Adipocyte (in vitro differentiated cells): ENCODE measurements at regions not wholly inside any gene's neighbourhood (a gene's known extent, or its start where the extent isn't known, plus 50 kb on each side); places are given as distances from the start of the nearest gene placed in this dataset.
"Not testable (repeated sequence)": the region's sequence is repeated elsewhere in the genome, so short reads cannot be mapped to it uniquely, and the experiment has no call there.

ENCODE experiments used
- DNase-seq: peaks from one replicate; pipeline ENCODE4 v3.0.0-alpha.2; 2015; ENCODE audit warnings: low read depth
- H3K27me3 ChIP-seq: replicated peaks from 2 replicates; pipeline ENCODE4 v1.7.0; 2013; ENCODE audit warnings: mild to moderate bottlenecking, low read length, moderate library complexity; ENCODE audit not compliant: control insufficient read depth, insufficient read depth
- H3K36me3 ChIP-seq: 2 replicates; pipeline ENCODE4 v1.7.0; 2013; ENCODE audit warnings: low read length, mild to moderate bottlenecking, moderate library complexity; ENCODE audit not compliant: control insufficient read depth, insufficient read depth, severe bottlenecking
- H3K4me1 ChIP-seq: 2 replicates; pipeline ENCODE4 v1.7.0; 2013; ENCODE audit warnings: mild to moderate bottlenecking, low read length, moderate library complexity; ENCODE audit not compliant: control insufficient read depth, insufficient read depth
- H3K4me3 ChIP-seq: 2 replicates; pipeline ENCODE4 v1.7.0; 2013; ENCODE audit warnings: mild to moderate bottlenecking, low read length, moderate library complexity
- H3K9ac ChIP-seq: 2 replicates; pipeline ENCODE4 v1.7.0; 2013; ENCODE audit warnings: mild to moderate bottlenecking, low read length, moderate library complexity
- H3K9me3 ChIP-seq: 2 replicates; pipeline ENCODE4 v1.7.0; 2013; ENCODE audit warnings: mild to moderate bottlenecking, low read length, moderate library complexity; ENCODE audit not compliant: control insufficient read depth

DNA sequence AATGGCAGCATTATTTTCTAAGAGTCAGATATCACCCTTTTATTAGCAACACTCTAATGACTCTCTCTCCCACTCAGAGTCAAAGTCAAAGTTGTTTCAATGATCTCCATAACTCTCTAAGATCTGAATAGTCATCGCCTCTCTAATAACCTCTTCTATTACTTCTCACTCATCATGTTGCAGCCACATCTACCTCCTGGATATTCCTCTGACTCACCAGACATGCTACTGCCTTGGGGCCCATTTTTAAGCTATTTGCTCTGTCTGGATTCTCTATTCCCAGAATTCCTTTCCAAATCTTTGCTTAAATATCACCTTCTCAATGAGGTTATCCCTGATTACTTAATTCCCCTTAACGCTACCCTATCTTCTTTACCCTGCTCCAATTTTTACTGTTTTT, 391.8 kb upstream of the MAGEB16 start:
- Histone ChIP-seq H3K4me3 (no peak overlapping the region), H3K9me3 (no peaks in the 10 kb centered on the region), H3K36me3 (no peaks in the 10 kb centered on the region), H3K27me3 (no peaks in the 10 kb centered on the region), H3K9ac (no peak overlapping the region), H3K4me1 (no peaks in the 10 kb centered on the region)
- no peak for DNase-seq

DNA sequence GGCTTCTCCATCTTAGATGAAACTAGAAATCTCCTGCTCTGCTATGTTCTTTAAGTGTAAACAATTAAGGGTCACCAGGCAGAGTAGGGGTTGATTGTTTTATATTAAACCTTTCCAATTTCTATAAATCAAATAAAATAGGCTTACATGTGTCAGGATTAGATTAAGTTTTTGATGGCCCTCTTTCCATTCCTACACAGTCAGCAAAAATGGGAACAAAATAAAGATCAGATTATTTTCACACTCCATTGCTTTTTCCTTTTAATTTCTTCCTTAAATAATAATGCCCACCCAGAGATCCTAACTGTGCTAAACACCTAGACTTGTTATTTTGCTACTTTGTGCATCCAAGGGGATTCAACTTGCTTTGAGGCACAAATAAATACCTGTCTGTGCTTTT, 381.4 kb upstream of the MAGEB16 start:
- Histone ChIP-seq H3K27me3 (no peaks in the 10 kb centered on the region), H3K9me3 (no peaks in the 10 kb centered on the region), H3K9ac (no peak overlapping the region), H3K4me3 (no peak overlapping the region), H3K36me3 (no peaks in the 10 kb centered on the region), H3K4me1 (no peaks in the 10 kb centered on the region)
- no peak for DNase-seq

DNA sequence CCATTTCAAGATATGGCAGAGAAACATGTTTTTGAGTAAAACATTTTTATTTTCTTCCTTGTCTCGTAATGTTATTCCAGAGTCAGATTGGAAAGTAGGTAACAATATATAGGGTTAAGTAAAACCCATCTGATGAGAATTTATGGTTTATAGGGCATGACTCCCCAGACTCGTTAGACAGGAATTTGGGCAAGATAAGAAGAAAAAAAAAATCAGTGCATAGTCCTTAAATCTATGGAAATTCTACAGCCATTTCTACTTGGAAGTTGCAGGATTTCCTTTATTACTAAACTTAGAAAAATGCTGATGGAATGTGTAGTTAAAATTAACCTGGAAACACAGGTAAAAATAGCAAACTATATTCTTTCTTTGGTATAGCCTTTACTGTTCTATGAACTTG, 366.1 kb upstream of the MAGEB16 start:
- no peaks in the 10 kb centered on the region for H3K27me3 ChIP-seq
- DNase-seq: no peak
- no peak overlapping the region for H3K4me3 ChIP-seq
- H3K4me1 ChIP-seq: no peaks in the 10 kb centered on the region
- H3K36me3 ChIP-seq: no peaks in the 10 kb centered on the region
- no peak overlapping the region for H3K9ac ChIP-seq
- no peaks in the 10 kb centered on the region for H3K9me3 ChIP-seq

DNA sequence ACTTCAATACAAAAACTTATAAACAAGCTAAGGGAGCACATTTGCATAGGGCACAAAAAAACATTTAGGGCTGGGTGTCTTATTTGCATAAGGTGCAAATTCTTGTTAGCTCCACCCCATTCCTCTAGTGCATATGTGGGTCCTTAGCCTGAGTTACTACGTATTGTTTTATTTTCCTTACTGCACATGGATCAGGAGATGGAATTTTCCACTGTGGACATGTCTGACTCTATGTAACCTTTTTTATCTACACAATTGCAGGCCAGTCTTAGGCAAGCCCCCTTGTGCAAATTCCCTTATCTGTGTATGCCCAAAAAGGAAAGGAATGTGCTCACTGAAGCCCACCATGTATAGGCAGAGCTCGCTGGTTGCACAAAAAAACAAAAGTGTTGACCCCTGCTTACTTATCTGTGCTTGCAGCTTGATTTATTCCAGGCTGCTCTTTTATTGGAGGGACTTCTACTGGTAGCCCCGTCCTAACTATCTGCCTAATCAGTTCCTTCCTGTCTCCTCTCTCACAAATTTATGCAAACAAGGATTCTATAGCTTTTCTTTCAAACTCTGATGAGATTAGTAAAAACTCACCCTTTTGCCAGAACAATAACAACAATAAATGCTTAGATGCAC, 359.0 kb upstream of the MAGEB16 start:
- Histone ChIP-seq H3K9me3 (peaks cover 10% of the 10 kb centered on the region), H3K9ac (no peak overlapping the region), H3K4me3 (no peak overlapping the region)

GRCh38 chrX:35439692-35440091, 358.4 kb upstream of the MAGEB16 start:
- no peak overlapping the region for H3K9ac ChIP-seq
- H3K36me3 ChIP-seq: no peaks in the 10 kb centered on the region
- no peak overlapping the region for H3K4me3 ChIP-seq
- no peaks in the 10 kb centered on the region for H3K4me1 ChIP-seq
- no peak for DNase-seq
- peaks cover 10% of the 10 kb centered on the region for H3K9me3 ChIP-seq
- no peaks in the 10 kb centered on the region for H3K27me3 ChIP-seq

More for the DNA sequence above, 359.0 kb upstream of the MAGEB16 start:
- DNase-seq: no peak
- Histone ChIP-seq H3K36me3 (no peaks in the 10 kb centered on the region), H3K4me1 (no peaks in the 10 kb centered on the region), H3K27me3 (no peaks in the 10 kb centered on the region)

DNA sequence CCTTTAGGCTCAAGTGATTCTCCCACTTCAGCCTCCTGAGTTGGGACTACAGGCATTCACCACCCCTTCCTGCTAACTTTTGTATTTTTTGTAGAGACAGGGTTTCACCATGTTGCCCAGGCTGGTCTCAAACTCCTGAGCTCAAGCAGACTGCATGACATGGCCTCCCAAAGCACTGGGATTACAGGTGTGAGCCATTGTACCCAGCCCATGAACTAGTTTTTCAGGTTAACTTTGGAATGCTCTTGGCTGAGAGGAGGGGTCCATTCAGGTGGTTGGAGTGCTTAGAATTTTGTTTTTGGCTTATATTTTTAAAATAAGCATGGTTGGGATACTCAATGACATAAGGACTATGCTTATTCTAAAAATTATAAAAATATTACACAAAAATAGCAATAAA, 355.7 kb upstream of the MAGEB16 start:
- no peaks in the 10 kb centered on the region for H3K36me3 ChIP-seq

DNA sequence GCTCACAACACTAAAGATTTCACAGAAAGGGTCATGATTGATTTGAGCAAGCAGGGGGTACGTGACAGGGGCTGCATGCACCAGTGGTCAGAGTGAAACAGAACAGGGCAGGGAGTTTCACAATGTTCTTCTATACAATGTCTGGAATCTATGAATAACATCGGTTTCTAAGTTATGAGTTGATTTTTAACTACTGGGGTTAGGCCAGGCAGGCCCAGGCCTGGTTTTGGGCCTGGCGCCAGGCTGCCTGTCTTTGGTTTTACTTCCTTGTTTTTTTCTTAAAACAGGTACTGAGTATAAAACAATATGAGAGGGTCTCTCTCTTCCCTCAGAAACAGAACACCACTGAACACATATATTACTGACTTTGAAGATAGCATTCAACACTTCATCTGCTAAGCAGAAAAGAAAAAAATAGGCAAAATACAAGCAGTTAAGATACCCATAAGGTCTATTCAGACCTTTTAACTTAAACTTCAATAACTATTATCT, 355.0 kb upstream of the MAGEB16 start:
- not testable (repeated sequence) for H3K9ac ChIP-seq, H3K27me3 ChIP-seq, H3K4me3 ChIP-seq, H3K36me3 ChIP-seq, H3K4me1 ChIP-seq
- DNase-seq: peak; percentile 0
- H3K9me3 ChIP-seq: peaks cover 10% of the 10 kb centered on the region

More for the DNA sequence above, 355.7 kb upstream of the MAGEB16 start:
- peaks cover 10% of the 10 kb centered on the region for H3K9me3 ChIP-seq
- H3K9ac ChIP-seq: no peak overlapping the region
- no peaks in the 10 kb centered on the region for H3K4me1 ChIP-seq
- DNase-seq: no peak
- H3K27me3 ChIP-seq: no peaks in the 10 kb centered on the region
- H3K4me3 ChIP-seq: no peak overlapping the region

- no peaks in the 10 kb centered on the region for H3K4me1 ChIP-seq
- H3K9me3 ChIP-seq: no peaks in the 10 kb centered on the region
- no peaks in the 10 kb centered on the region for H3K36me3 ChIP-seq
- no peak for DNase-seq
- no peaks in the 10 kb centered on the region for H3K27me3 ChIP-seq
- H3K9ac ChIP-seq: no peak overlapping the region
- H3K4me3 ChIP-seq: no peak overlapping the region
Observed at GRCh38 chrX:35444671-35445355, 353.3 kb upstream of the MAGEB16 start.

DNA sequence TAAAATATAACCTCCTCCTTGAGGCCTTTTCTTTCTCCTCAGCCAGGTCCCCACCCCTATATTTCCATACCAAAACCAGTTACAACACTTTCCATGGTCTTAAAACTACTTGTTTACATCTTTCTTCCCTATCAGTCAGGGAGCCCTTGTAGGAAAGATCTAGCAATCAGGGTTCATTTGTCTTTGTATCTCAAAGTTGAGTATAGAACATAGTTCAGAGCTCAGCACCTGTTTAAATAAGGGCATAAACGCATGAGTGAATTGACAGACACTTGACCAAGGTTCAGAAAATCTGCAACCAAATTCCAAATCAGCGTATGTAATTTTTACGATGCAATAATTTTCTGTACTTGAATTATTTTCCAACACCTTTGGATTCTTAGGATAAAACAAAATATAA, 352.2 kb upstream of the MAGEB16 start:
- Histone ChIP-seq H3K4me1 (no peaks in the 10 kb centered on the region), H3K9me3 (no peaks in the 10 kb centered on the region), H3K4me3 (no peak overlapping the region), H3K36me3 (no peaks in the 10 kb centered on the region), H3K9ac (no peak overlapping the region), H3K27me3 (no peaks in the 10 kb centered on the region)
- no peak for DNase-seq

GRCh38 chrX:35456891-35457290, 341.3 kb upstream of the MAGEB16 start:
- Histone ChIP-seq H3K9ac (no peak overlapping the region), H3K27me3 (peaks cover 5% of the 10 kb centered on the region), H3K36me3 (no peaks in the 10 kb centered on the region), H3K4me1 (no peaks in the 10 kb centered on the region), H3K9me3 (no peaks in the 10 kb centered on the region), H3K4me3 (no peak overlapping the region)
- no peak for DNase-seq

- Histone ChIP-seq H3K4me1 (no peaks in the 10 kb centered on the region), H3K36me3 (no peaks in the 10 kb centered on the region), H3K27me3 (peaks cover 5% of the 10 kb centered on the region), H3K9me3 (peaks cover 7% of the 10 kb centered on the region), H3K9ac (no peak overlapping the region), H3K4me3 (no peak overlapping the region)
- DNase-seq: no peak
Observed at GRCh38 chrX:35458142-35458541, 340.0 kb upstream of the MAGEB16 start.
